GM12874 (cell line): ENCODE measurements at regions not wholly inside any gene's neighbourhood (a gene's known extent, or its start where the extent isn't known, plus 50 kb on each side); places are given as distances from the start of the nearest gene placed in this dataset.

Source experiments
- TF ChIP-seq, protein P1 (sequence below): IDR thresholded peaks from 2 replicates; pipeline ENCODE4 v1.5.1; 2011; ENCODE audit warnings: low read depth, mild to moderate bottlenecking, control low read depth, low read length, moderate library complexity; ENCODE audit not compliant: insufficient read depth

DNA sequence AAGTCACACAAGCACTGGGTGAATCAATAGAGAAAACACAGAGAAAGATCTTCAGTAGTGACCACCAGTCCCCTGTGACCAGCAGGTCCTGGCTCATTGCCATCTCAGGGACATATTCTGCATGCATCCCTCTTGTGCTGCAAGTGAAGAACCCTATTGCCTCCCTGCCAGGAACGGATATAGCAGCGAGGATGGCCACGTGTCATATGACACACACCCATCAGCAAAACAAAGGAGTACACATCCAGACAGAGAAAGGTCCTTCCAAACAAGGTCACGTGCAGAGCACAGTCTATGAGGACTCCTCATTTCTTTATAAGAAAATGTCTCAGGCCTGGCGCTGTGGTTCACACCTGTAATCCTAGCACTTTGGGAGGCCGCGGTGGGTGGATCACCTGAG, 638.4 kb downstream of the FLRT2 start:
- TF ChIP-seq, protein P1, sequence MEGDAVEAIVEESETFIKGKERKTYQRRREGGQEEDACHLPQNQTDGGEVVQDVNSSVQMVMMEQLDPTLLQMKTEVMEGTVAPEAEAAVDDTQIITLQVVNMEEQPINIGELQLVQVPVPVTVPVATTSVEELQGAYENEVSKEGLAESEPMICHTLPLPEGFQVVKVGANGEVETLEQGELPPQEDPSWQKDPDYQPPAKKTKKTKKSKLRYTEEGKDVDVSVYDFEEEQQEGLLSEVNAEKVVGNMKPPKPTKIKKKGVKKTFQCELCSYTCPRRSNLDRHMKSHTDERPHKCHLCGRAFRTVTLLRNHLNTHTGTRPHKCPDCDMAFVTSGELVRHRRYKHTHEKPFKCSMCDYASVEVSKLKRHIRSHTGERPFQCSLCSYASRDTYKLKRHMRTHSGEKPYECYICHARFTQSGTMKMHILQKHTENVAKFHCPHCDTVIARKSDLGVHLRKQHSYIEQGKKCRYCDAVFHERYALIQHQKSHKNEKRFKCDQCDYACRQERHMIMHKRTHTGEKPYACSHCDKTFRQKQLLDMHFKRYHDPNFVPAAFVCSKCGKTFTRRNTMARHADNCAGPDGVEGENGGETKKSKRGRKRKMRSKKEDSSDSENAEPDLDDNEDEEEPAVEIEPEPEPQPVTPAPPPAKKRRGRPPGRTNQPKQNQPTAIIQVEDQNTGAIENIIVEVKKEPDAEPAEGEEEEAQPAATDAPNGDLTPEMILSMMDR: no peak

DNA sequence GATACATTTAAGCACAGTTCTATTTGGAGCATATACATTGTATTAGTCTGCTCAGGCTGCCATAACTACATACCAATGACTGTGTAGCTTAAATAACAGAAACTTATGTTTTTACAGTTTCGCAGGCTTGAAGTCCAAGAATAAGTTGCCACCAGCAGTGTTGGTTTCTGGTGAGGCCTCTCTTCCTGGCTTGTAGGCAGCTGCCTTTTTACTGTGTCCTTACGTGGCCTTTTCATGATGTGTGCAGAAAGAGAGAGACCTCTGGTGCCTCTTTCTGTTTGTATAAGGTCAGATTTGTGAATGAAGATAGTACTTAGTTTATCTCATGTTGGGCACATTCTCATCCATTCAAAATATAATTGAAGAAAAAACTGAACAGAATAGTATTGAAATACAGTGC, 636.6 kb downstream of the FLRT2 start:
- TF ChIP-seq, protein P1: no peak

DNA sequence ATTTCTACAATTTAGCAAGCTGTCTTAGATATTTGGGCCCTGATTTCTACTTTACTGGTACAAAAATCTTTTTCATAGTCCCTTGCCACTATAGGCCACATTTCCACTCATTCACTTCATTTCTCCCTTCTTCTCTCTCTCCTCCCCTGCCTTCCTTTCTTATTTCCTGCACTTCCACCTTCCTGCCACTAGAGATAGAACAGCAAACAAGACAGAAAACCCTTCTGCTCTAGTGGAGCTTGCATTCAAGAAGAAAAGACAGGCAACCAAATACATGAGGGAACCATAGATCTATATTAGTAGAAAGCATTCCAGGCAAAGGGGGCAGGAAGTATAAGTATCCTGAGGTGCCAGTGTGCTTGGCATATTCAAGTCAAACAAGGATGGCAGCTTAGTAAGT, 623.5 kb downstream of the FLRT2 start:
- TF ChIP-seq, protein P1: no peak

DNA sequence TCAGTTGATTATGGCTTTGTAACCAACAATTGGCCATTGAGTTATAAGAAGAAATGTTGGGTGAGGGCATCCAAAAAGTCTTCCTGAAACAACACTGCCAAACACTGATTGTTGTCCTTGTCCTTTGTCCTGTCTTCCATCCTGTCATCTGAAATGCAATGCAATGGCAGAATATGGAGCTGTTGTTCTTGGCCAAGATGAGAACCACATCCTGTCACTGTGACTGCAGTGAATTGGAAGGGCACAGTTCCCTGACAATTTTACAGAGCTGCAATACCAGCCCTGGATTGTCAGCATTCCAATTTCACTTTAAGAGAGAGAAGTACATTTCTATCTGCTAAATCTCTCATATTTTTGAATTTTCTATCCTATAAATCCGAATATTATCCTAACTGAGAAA, 613.3 kb downstream of the FLRT2 start:
- TF ChIP-seq, protein P1: no peak

DNA sequence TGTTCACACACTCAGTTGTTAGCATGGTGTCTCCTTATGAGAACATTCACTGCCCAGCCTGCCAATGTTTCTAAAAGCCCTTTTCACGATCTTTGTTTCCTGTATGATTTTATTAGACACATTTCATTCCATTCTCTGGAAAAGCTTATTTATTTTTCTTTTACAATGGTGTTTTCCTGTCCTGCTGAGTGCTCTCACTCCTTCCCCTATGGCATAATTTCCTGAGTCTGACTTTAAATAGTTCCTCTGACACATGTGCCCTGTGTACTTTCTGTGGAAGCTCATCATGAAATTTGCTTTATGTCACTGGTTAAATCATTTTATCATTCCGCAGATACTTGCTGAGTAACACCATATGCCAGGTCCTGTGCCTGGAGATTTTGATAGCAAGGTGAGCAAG, 612.0 kb downstream of the FLRT2 start:
- TF ChIP-seq, protein P1: no peak

DNA sequence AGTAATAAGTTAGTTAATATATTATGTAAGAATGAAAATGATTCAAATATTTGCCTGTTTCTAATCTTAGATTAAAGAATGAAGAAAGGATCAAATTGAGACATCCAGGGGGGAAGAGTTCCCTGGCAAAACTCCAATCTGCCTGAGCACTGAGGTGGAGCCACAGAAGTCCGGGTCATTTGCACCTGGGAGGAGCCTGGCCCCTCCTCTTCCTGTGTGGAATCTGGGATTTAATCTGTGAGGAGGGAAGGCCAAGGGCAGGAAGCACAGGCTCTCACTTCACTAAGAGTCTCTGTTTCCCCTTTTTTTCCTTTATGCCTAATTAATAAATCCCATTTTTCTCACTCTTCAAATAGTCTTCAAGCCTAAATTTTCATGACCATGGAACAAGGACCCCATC, 599.5 kb downstream of the FLRT2 start:
- TF ChIP-seq, protein P1: no peak

DNA sequence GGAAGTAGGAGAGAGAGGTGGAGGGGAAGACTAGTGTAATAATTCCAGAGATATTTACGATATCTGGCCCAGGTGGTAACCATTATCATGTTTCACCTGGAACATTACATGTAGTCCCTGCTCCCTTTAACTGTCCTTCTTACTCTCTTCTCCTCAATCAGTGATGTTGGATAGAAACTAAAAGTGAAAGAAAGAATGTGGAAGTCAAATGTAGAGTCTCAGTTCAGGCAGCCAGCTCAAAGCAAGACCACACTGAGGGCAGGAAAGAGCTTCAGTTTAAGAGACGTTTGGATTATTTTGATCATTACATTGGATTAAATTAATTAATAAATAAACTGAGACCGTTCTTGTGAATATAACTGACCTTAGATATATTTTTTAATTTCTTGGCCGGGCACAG, 594.4 kb downstream of the FLRT2 start:
- TF ChIP-seq, protein P1: no peak

DNA sequence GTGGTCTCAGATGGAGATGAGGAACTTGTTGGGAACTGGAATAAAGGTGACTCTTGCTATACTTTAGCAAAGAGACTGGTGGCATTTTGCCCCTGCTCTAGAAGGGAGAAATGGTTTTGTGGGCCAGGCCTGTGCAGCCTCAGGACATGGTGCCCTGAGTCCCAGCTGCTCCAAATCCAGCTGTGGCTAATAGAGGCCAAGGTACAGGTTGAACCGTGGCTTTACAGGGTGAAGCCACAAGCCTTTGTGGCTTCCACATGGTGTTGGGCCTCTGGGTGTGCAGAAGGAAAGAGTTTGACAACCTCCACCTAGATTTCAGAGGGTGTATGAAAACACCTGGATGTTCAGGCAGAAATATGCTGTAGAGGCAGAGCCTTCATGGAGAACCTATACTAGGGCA, 586.0 kb downstream of the FLRT2 start:
- TF ChIP-seq, protein P1: no peak
